ENCODE measurements at regions not wholly inside any gene's neighbourhood (a gene's known extent, or its start where the extent isn't known, plus 50 kb on each side); places are given as distances from the start of the nearest gene placed in this dataset.

DNA sequence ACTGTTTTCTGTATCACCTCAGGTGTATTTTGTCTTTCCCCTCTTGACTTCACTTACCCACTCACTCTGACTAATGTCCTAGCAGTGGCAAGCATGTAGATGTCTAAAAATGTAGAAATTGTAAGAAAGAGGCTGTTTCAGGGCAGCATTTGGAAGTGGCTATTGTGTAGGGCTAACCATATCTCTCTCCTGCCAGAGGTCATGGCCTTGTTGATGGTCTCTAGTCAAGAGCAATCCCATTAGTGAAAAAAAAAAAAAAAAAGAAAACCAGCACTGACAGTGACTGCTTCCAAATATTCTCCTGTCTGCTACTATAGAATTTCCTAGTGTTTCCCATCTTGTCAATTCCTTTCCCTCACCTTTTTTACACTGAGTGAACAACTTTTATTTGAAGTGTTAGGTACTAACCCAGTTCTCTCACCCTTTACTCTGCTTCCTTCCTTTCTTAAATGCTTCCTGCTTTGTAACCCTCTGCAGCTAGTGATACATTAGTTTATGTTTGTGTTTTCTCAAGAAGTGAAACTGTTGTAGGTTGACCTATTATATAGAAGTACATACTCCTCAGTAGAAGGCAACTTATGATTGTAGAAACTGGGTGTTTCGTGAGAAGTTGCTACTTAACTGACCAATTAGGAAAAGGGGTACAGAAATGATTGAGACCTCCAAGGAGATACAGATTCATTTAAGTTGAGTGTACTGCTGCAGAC lies 174.1 kb upstream of the PTPRK start:
- H3K27ac ChIP-seq (replicated peaks), result no peak overlapping the region
- no peak for DNase-seq (ENCODE audit: low read depth in 1 of 2, low spot score in 1 of 2)
- no peak overlapping the region for H3K4me3 ChIP-seq (replicated peaks; ENCODE audit: insufficient read depth, low read length)
- no peaks in the 10 kb centered on the region for H3K27me3 ChIP-seq (ENCODE audit: insufficient read depth, poor library complexity, severe bottlenecking)
- TF ChIP-seq, protein P1, sequence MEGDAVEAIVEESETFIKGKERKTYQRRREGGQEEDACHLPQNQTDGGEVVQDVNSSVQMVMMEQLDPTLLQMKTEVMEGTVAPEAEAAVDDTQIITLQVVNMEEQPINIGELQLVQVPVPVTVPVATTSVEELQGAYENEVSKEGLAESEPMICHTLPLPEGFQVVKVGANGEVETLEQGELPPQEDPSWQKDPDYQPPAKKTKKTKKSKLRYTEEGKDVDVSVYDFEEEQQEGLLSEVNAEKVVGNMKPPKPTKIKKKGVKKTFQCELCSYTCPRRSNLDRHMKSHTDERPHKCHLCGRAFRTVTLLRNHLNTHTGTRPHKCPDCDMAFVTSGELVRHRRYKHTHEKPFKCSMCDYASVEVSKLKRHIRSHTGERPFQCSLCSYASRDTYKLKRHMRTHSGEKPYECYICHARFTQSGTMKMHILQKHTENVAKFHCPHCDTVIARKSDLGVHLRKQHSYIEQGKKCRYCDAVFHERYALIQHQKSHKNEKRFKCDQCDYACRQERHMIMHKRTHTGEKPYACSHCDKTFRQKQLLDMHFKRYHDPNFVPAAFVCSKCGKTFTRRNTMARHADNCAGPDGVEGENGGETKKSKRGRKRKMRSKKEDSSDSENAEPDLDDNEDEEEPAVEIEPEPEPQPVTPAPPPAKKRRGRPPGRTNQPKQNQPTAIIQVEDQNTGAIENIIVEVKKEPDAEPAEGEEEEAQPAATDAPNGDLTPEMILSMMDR (IDR thresholded peaks at IDR 0.05; ENCODE audit: insufficient read depth, low read length), result no peak
- TF ChIP-seq POLR2AphosphoS5 (IDR thresholded peaks at IDR 0.05; ENCODE audit: low read depth), result no peak
- TF ChIP-seq, protein P2, sequence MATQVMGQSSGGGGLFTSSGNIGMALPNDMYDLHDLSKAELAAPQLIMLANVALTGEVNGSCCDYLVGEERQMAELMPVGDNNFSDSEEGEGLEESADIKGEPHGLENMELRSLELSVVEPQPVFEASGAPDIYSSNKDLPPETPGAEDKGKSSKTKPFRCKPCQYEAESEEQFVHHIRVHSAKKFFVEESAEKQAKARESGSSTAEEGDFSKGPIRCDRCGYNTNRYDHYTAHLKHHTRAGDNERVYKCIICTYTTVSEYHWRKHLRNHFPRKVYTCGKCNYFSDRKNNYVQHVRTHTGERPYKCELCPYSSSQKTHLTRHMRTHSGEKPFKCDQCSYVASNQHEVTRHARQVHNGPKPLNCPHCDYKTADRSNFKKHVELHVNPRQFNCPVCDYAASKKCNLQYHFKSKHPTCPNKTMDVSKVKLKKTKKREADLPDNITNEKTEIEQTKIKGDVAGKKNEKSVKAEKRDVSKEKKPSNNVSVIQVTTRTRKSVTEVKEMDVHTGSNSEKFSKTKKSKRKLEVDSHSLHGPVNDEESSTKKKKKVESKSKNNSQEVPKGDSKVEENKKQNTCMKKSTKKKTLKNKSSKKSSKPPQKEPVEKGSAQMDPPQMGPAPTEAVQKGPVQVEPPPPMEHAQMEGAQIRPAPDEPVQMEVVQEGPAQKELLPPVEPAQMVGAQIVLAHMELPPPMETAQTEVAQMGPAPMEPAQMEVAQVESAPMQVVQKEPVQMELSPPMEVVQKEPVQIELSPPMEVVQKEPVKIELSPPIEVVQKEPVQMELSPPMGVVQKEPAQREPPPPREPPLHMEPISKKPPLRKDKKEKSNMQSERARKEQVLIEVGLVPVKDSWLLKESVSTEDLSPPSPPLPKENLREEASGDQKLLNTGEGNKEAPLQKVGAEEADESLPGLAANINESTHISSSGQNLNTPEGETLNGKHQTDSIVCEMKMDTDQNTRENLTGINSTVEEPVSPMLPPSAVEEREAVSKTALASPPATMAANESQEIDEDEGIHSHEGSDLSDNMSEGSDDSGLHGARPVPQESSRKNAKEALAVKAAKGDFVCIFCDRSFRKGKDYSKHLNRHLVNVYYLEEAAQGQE (IDR thresholded peaks at IDR 0.05; ENCODE audit: insufficient replicate concordance, low read depth), result no peak
- TF ChIP-seq SPI1 (IDR thresholded peaks at IDR 0.05; ENCODE audit: borderline replicate concordance, low read depth), result no peak
- no peak for TF ChIP-seq GABPA (IDR thresholded peaks at IDR 0.05; ENCODE audit: low read depth)

DNA sequence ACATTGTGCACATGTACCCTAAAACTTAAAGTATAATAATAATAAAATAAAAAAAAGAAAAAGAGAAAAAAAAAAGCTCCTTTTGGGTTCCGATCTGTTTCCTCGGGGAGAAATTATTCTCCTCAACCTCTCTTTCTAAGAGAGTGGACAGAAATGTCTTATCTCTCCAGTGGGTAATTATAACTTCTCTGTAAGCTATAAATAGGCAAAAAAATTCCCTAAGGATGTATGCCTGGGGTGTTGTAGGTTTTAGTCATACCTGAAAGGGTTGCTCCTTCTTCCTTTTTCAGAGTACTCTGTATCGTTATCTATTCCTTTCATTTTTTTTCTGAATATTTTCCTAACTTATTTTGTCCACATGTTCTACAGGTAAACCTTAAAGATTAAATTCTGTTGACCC lies 169.7 kb upstream of the PTPRK start:
- H3K27me3 ChIP-seq (ENCODE audit: insufficient read depth, poor library complexity, severe bottlenecking), result no peaks in the 10 kb centered on the region

DNA sequence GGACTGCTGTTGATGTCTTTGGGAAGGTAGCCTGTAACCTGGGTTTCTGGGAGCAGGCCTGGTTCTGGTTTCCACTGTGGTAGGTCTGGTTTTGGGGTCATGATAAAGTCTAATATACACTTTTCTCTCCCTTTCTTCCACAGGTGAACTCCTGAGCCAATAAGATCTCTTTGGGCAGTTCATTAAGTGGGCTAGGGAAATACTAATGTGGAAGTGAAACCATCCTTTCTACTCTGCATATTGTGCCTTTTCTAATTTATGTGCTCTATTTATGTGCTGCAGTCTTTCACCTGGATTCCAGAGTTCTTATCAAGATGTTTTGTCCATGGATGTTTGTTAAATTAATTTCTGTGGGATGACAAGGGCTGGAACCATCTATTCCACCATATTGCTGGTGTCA lies 165.7 kb upstream of the PTPRK start:
- DNase-seq (ENCODE audit: low read depth in 1 of 2, low spot score in 1 of 2), result no peak
- no peak overlapping the region for H3K4me3 ChIP-seq (replicated peaks; ENCODE audit: insufficient read depth, low read length)
- H3K27me3 ChIP-seq (ENCODE audit: insufficient read depth, poor library complexity, severe bottlenecking), result no peaks in the 10 kb centered on the region
- no peak overlapping the region for H3K27ac ChIP-seq (replicated peaks)
- no peak for TF ChIP-seq SPI1 (IDR thresholded peaks at IDR 0.05; ENCODE audit: borderline replicate concordance, low read depth)
- TF ChIP-seq, protein P2 (IDR thresholded peaks at IDR 0.05; ENCODE audit: insufficient replicate concordance, low read depth), result no peak
- TF ChIP-seq, protein P1 (IDR thresholded peaks at IDR 0.05; ENCODE audit: insufficient read depth, low read length), result no peak
- no peak for TF ChIP-seq GABPA (IDR thresholded peaks at IDR 0.05; ENCODE audit: low read depth)
- TF ChIP-seq POLR2AphosphoS5 (IDR thresholded peaks at IDR 0.05; ENCODE audit: low read depth), result no peak

More for the DNA sequence above, 169.7 kb upstream of the PTPRK start:
- H3K4me3 ChIP-seq (replicated peaks; ENCODE audit: insufficient read depth, low read length), result no peak overlapping the region
- no peak overlapping the region for H3K27ac ChIP-seq (replicated peaks)
- TF ChIP-seq, protein P1 (IDR thresholded peaks at IDR 0.05; ENCODE audit: insufficient read depth, low read length), result no peak
- TF ChIP-seq POLR2AphosphoS5 (IDR thresholded peaks at IDR 0.05; ENCODE audit: low read depth) (no peak), GABPA (IDR thresholded peaks at IDR 0.05; ENCODE audit: low read depth) (no peak), SPI1 (IDR thresholded peaks at IDR 0.05; ENCODE audit: borderline replicate concordance, low read depth) (no peak)
- TF ChIP-seq, protein P2 (IDR thresholded peaks at IDR 0.05; ENCODE audit: insufficient replicate concordance, low read depth), result no peak
- DNase-seq (ENCODE audit: low read depth in 1 of 2, low spot score in 1 of 2), result no peak
